AG09309 (cell line): ENCODE measurements at regions not wholly inside any gene's neighbourhood (a gene's known extent, or its start where the extent isn't known, plus 50 kb on each side); places are given as distances from the start of the nearest gene placed in this dataset.

Experiments
- DNase-seq: peaks from one replicate; pipeline ENCODE4 v3.0.0-alpha.2; 2010; ENCODE audit warnings: low read depth
- H3K4me3 ChIP-seq: 2 replicates; pipeline ENCODE4 v1.5.1; 2011; ENCODE audit warnings: mild to moderate bottlenecking, low read depth, low read length, moderate library complexity; ENCODE audit not compliant: control insufficient read depth
- TF ChIP-seq, protein P1 (sequence below): IDR thresholded peaks from 2 replicates; pipeline ENCODE4 v1.5.1; 2011; ENCODE audit warnings: mild to moderate bottlenecking, low read depth, low read length, inconsistent platforms; ENCODE audit not compliant: insufficient read depth, control insufficient read depth; ENCODE audit errors: missing control alignments

GRCh38 chr6:4574007-4574406 lies 202.2 kb upstream of the CDYL start:
- no peak for DNase-seq
- TF ChIP-seq, protein P1, sequence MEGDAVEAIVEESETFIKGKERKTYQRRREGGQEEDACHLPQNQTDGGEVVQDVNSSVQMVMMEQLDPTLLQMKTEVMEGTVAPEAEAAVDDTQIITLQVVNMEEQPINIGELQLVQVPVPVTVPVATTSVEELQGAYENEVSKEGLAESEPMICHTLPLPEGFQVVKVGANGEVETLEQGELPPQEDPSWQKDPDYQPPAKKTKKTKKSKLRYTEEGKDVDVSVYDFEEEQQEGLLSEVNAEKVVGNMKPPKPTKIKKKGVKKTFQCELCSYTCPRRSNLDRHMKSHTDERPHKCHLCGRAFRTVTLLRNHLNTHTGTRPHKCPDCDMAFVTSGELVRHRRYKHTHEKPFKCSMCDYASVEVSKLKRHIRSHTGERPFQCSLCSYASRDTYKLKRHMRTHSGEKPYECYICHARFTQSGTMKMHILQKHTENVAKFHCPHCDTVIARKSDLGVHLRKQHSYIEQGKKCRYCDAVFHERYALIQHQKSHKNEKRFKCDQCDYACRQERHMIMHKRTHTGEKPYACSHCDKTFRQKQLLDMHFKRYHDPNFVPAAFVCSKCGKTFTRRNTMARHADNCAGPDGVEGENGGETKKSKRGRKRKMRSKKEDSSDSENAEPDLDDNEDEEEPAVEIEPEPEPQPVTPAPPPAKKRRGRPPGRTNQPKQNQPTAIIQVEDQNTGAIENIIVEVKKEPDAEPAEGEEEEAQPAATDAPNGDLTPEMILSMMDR = no peak
- no peak overlapping the region for H3K4me3 ChIP-seq

- no peak overlapping the region for H3K4me3 ChIP-seq
- TF ChIP-seq, protein P1 = no peak
- no peak for DNase-seq
These were observed 205.2 kb upstream of the CDYL start for GRCh38 chr6:4571011-4571410.

GRCh38 chr6:4568138-4568537 lies 208.1 kb upstream of the CDYL start:
- TF ChIP-seq, protein P1 = no peak
- no peak overlapping the region for H3K4me3 ChIP-seq
- no peak for DNase-seq

DNA sequence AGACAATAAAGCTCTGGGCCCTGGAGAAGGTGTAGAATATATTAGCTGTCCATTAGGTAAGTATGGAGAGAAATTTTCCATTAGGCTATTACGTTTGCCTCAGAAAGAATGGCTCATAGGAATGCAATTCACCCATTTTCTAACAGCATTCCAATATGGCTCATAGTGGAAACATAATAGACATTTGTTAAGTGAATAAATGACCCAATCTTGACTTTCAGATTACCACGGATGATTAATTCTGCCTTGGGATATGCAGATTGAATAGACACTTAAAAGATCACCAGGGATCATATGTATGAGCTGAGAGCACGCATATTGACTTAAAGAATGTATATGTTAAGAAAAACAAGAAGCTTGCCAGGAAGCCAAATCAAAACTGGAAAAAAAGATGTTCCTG lies 209.1 kb upstream of the CDYL start:
- H3K4me3 ChIP-seq = no peak overlapping the region
- TF ChIP-seq, protein P1 = no peak
- no peak for DNase-seq

GRCh38 chr6:4565301-4566250 lies 210.6 kb upstream of the CDYL start:
- TF ChIP-seq, protein P1 = no peak
- H3K4me3 ChIP-seq = no peak overlapping the region
- no peak for DNase-seq

- TF ChIP-seq, protein P1 = no peak
- no peak for DNase-seq
- H3K4me3 ChIP-seq = no peak overlapping the region
These were observed 211.4 kb upstream of the CDYL start for GRCh38 chr6:4564801-4565271.
